IMR-90 (cell line): ENCODE measurements at regions not wholly inside any gene's neighbourhood (a gene's known extent, or its start where the extent isn't known, plus 50 kb on each side); places are given as distances from the start of the nearest gene placed in this dataset.

ENCODE experiments used
- FOS ChIP-seq: fragments of 150-350 bp; IDR thresholded peaks from 2 replicates; pipeline ENCODE4 v1.6.1; 2016; ENCODE audit warnings: low read depth, low read length
- MAZ ChIP-seq: IDR thresholded peaks from 2 replicates; pipeline ENCODE4 v1.6.1; 2012; ENCODE audit warnings: low read depth, mild to moderate bottlenecking, low read length, improper control_type of control experiment, moderate library complexity, borderline replicate concordance
- POLR2A ChIP-seq: IDR thresholded peaks from 2 replicates; pipeline ENCODE4 v1.6.1; 2012; ENCODE audit warnings: mild to moderate bottlenecking, low read depth, low read length
- RCOR1 ChIP-seq: IDR thresholded peaks from 2 replicates; pipeline ENCODE4 v1.6.1; 2012; ENCODE audit warnings: mild to moderate bottlenecking, low read length, improper control_type of control experiment; ENCODE audit not compliant: insufficient replicate concordance
- RFX5 ChIP-seq: IDR thresholded peaks from 2 replicates; pipeline ENCODE4 v1.8.0; 2012; ENCODE audit warnings: low read depth, mild to moderate bottlenecking, low read length, moderate library complexity
- TF ChIP-seq, protein P1 (sequence below): conservative IDR thresholded peaks from 2 replicates; pipeline ENCODE4 v1.5.1; 2012; ENCODE audit warnings: mild to moderate bottlenecking, low read depth, low read length, improper control_type of control experiment
- TF ChIP-seq, protein P2 (sequence below): fragments of 150-350 bp; IDR thresholded peaks from 2 replicates; pipeline ENCODE4 v1.6.1; 2017; ENCODE audit warnings: mild to moderate bottlenecking, antibody characterized with exemption, low read length, low read depth

- TF ChIP-seq RCOR1: no peak
- TF ChIP-seq, protein P1, sequence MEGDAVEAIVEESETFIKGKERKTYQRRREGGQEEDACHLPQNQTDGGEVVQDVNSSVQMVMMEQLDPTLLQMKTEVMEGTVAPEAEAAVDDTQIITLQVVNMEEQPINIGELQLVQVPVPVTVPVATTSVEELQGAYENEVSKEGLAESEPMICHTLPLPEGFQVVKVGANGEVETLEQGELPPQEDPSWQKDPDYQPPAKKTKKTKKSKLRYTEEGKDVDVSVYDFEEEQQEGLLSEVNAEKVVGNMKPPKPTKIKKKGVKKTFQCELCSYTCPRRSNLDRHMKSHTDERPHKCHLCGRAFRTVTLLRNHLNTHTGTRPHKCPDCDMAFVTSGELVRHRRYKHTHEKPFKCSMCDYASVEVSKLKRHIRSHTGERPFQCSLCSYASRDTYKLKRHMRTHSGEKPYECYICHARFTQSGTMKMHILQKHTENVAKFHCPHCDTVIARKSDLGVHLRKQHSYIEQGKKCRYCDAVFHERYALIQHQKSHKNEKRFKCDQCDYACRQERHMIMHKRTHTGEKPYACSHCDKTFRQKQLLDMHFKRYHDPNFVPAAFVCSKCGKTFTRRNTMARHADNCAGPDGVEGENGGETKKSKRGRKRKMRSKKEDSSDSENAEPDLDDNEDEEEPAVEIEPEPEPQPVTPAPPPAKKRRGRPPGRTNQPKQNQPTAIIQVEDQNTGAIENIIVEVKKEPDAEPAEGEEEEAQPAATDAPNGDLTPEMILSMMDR: no peak
- no peak for TF ChIP-seq POLR2A
- TF ChIP-seq FOS: no peak
- no peak for TF ChIP-seq RFX5
- TF ChIP-seq MAZ: no peak
- TF ChIP-seq, protein P2, sequence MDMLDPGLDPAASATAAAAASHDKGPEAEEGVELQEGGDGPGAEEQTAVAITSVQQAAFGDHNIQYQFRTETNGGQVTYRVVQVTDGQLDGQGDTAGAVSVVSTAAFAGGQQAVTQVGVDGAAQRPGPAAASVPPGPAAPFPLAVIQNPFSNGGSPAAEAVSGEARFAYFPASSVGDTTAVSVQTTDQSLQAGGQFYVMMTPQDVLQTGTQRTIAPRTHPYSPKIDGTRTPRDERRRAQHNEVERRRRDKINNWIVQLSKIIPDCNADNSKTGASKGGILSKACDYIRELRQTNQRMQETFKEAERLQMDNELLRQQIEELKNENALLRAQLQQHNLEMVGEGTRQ: no peak
Observed at GRCh38 chr6:40720375-40720748, 133.2 kb upstream of the LRFN2 start.
